K562 (cell line): ENCODE measurements at regions not wholly inside any gene's neighbourhood (a gene's known extent, or its start where the extent isn't known, plus 50 kb on each side); places are given as distances from the start of the nearest gene placed in this dataset.
A peak's percentile ranks its signal among the peaks of the same experiment; 100 is the strongest.

ENCODE experiments used
- ATAC-seq: fragments of 200-7000 bp; cut with Tn5 transposase; 3 replicates; pipeline ENCODE4 v1.9.1; 2020; ENCODE audit warnings: moderate library complexity
- BruUV-seq: library from RNA; stranded (reverse); fragments of 400-500 nt; replicated peaks from 2 replicates; lab custom pipeline; 2021; lab: Mats Ljungman, UMichigan
- CTCF ChIA-PET: fragments of 300-600 bp; formaldehyde crosslinking; extraction: SDS; loops from one replicate; lab custom pipeline; 2021; ENCODE audit warnings: low intra/inter-chr PET ratio; lab: Yijun Ruan, JAX
- POLR2A ChIA-PET: fragments of 300-600, 350-650 bp; sonication (Branson Sonifier 250); formaldehyde crosslinking; extraction: SDS; loops from one replicate; lab custom pipeline; 2021; ENCODE audit warnings: antibody characterized with exemption, inconsistent platforms; lab: Yijun Ruan, JAX
- DNase-seq, 4 experiments: peaks; one replicate each; pipeline versions ENCODE4 v3.0.0 to v3.0.0-alpha.2; 2011 to 2018; ENCODE audit warnings: low spot score in 3 of 4, mixed read lengths in 3 of 4; ENCODE audit errors: extremely low read depth in 1 of 4
- FAIRE-seq: peaks from 2 replicates; lab custom pipeline; 2011; peaks lifted over from hg19 to GRCh38; lab: Jason Lieb, UNC
- H2AFZ ChIP-seq: 2 replicates; pipeline ENCODE4 v1.6.0; 2011; ENCODE audit warnings: low read depth, low read length, control low read depth, inconsistent platforms
- H3K27ac ChIP-seq: fragments of 200-600 bp; 3 replicates; pipeline ENCODE4 v1.8.0; 2011; ENCODE audit warnings: low read depth, mild to moderate bottlenecking, control low read depth, inconsistent platforms, low read length, moderate library complexity, mixed read lengths; ENCODE audit errors: extremely low read depth
- H3K27me3 ChIP-seq, 2 experiments: fragments of 300-600 bp in 1 of 2; 2 replicates in 1 of 2; 3 replicates in 1 of 2; pipeline versions ENCODE4 v1.6.0 to v1.8.0; 2011; ENCODE audit warnings: inconsistent platforms in 2 of 2, low read length in 2 of 2, mild to moderate bottlenecking in 1 of 2, mixed read lengths in 1 of 2, moderate library complexity in 1 of 2; ENCODE audit not compliant: control insufficient read depth in 2 of 2, insufficient read depth in 2 of 2
- H3K36me3 ChIP-seq: fragments of 300-600 bp; 3 replicates; pipeline ENCODE4 v1.8.0; 2011; ENCODE audit warnings: mild to moderate bottlenecking, low read length, inconsistent platforms; ENCODE audit not compliant: control insufficient read depth, insufficient read depth
- H3K4me1 ChIP-seq, 2 experiments: fragments of 200-600 bp in 1 of 2; replicated peaks in 1 of 2; 2 replicates in 1 of 2; 3 replicates in 1 of 2; pipeline versions ENCODE4 v1.5.1 to v1.8.0; 2011; ENCODE audit warnings: inconsistent platforms in 2 of 2, low read length in 2 of 2, mild to moderate bottlenecking in 1 of 2, mixed read lengths in 1 of 2, moderate library complexity in 1 of 2; ENCODE audit not compliant: control insufficient read depth in 2 of 2, insufficient read depth in 2 of 2
- H3K4me2 ChIP-seq: 2 replicates; pipeline ENCODE4 v1.6.1; 2011; ENCODE audit warnings: low read length, control low read depth, inconsistent platforms, mixed read lengths; ENCODE audit not compliant: insufficient read depth
- H3K4me3 ChIP-seq: fragments of 200-600 bp; sonication (generic), shearing (Covaris generic); 2 replicates; pipeline ENCODE4 v1.5.1; 2016; ENCODE audit warnings: control low read depth, inconsistent platforms
- H3K79me2 ChIP-seq: fragments of 200-600 bp; 3 replicates; pipeline ENCODE4 v1.8.0; 2011; ENCODE audit warnings: low read length, inconsistent platforms; ENCODE audit not compliant: control insufficient read depth, insufficient read depth
- H3K9ac ChIP-seq, 2 experiments: 2 replicates each; pipeline versions ENCODE4 v1.6.0 to v1.6.1; 2011; ENCODE audit warnings: low read depth in 2 of 2, low read length in 2 of 2, control low read depth in 1 of 2, inconsistent platforms in 1 of 2, mild to moderate bottlenecking in 1 of 2, mixed read lengths in 1 of 2; ENCODE audit not compliant: insufficient read depth in 1 of 2
- H3K9me1 ChIP-seq: one replicate; pipeline ENCODE4 v1.6.0; 2011; ENCODE audit warnings: inconsistent platforms, mild to moderate bottlenecking, low read length, moderate library complexity; ENCODE audit not compliant: control insufficient read depth, insufficient read depth
- H3K9me3 ChIP-seq: replicated peaks from 2 replicates; pipeline ENCODE4 v1.5.1; 2011; ENCODE audit warnings: low read depth, low read length, inconsistent platforms; ENCODE audit not compliant: control insufficient read depth, insufficient read depth
- H4K20me1 ChIP-seq: replicated peaks from 2 replicates; pipeline ENCODE4 v1.6.1; 2011; ENCODE audit warnings: low read length, inconsistent platforms, mixed read lengths; ENCODE audit not compliant: control insufficient read depth, insufficient read depth
- CGGBP1 ChIP-seq: fragments of 250-450 bp; sonication (Bioruptor Pico); IDR thresholded peaks from 2 replicates; pipeline ENCODE4 v1.9.0; 2021; ENCODE audit warnings: mild to moderate bottlenecking
- ELF2 ChIP-seq: fragments of 250-450 bp; sonication (Bioruptor Pico); IDR thresholded peaks from 2 replicates; pipeline ENCODE4 v1.5.0; 2021; ENCODE audit warnings: mild to moderate bottlenecking
- ESRRB ChIP-seq: fragments of 250-450 bp; sonication (Bioruptor Pico); IDR thresholded peaks from 2 replicates; pipeline ENCODE4 v1.5.0; 2020; ENCODE audit warnings: mild to moderate bottlenecking, moderate library complexity, borderline replicate concordance
- GTF2F1 ChIP-seq: IDR thresholded peaks from 2 replicates; pipeline ENCODE4 v1.6.1; 2011; ENCODE audit warnings: low read depth, low read length, improper control_type of control experiment
- RBM25 ChIP-seq: fragments of 200-400 bp; formaldehyde crosslinking; IDR thresholded peaks from 2 replicates; pipeline ENCODE4 v1.6.1; 2018; ENCODE audit warnings: low read length, low read depth, moderate library complexity; ENCODE audit not compliant: severe bottlenecking
- SIRT6 ChIP-seq: IDR thresholded peaks from one replicate; pipeline ENCODE4 v1.6.1; 2012; ENCODE audit warnings: low read depth, mild to moderate bottlenecking, control low read depth, inconsistent platforms, low read length, moderate library complexity
- SRSF9 ChIP-seq: fragments of 200-400 bp; formaldehyde crosslinking; IDR thresholded peaks from 2 replicates; pipeline ENCODE4 v1.6.1; 2017; ENCODE audit warnings: low read depth, low read length, borderline replicate concordance
- ZNF146 ChIP-seq: IDR thresholded peaks from one replicate; pipeline ENCODE4 v1.6.1; 2018; ENCODE audit warnings: missing compliant biosample characterization; ENCODE audit not compliant: unreplicated experiment
- ZNF212 ChIP-seq: fragments of 450-650 bp; formaldehyde crosslinking; IDR thresholded peaks from 2 replicates; pipeline ENCODE4 v1.4.0; 2020; ENCODE audit warnings: mild to moderate bottlenecking
- in situ Hi-C: fragments of 300-500 bp; cut with MboI; formaldehyde crosslinking; loops from 4 replicates; pipeline ENCODE4 v1.15.0; 2018; ENCODE audit warnings: inconsistent platforms, mixed read lengths
- intact Hi-C: fragments of 100-400 bp; cut with micrococcal nuclease; formaldehyde crosslinking; loops from 2 replicates; pipeline ENCODE4 v1.14.2; 2022

- in situ Hi-C loops: no loop called here
- Histone ChIP-seq H3K4me1 (no peaks in the 10 kb centered on the region), H3K79me2 (no peaks in the 10 kb centered on the region), H3K9me3 (no peaks in the 10 kb centered on the region), H3K9ac (no peak overlapping the region), H3K36me3 (no peaks in the 10 kb centered on the region), H3K4me2 (no peak overlapping the region), H2AFZ (no peak overlapping the region), H4K20me1 (no peaks in the 10 kb centered on the region), H3K27ac (no peak overlapping the region), H3K9me1 (no peaks in the 10 kb centered on the region), H3K4me3 (no peak overlapping the region), H3K27me3 (no peaks in the 10 kb centered on the region)
- ChIA-PET CTCF (no interaction called here), POLR2A (no interaction called here)
- BruUV-seq: no TSS peak
- no peak for FAIRE-seq
- DNase-seq: no peak
- TF ChIP-seq SIRT6 (no peak), RBM25 (peak; percentile 33), CGGBP1 (CRISPR knock-in tag) (no peak), ZNF212 (CRISPR knock-in tag) (no peak), ELF2 (no peak), ESRRB (no peak), GTF2F1 (no peak), SRSF9 (no peak), ZNF146 (CRISPR knock-in tag) (peak; percentile 92)
- no peak for ATAC-seq
- intact Hi-C loops: no loop called here
Measured at GRCh38 chr10:52636874-52637273, 135.7 kb downstream of the MBL2 start.
